ENCODE measurements at regions not wholly inside any gene's neighbourhood (a gene's known extent, or its start where the extent isn't known, plus 50 kb on each side); places are given as distances from the start of the nearest gene placed in this dataset.
"Not testable (repeated sequence)": the region's sequence is repeated elsewhere in the genome, so short reads cannot be mapped to it uniquely, and the experiment has no call there.

DNA sequence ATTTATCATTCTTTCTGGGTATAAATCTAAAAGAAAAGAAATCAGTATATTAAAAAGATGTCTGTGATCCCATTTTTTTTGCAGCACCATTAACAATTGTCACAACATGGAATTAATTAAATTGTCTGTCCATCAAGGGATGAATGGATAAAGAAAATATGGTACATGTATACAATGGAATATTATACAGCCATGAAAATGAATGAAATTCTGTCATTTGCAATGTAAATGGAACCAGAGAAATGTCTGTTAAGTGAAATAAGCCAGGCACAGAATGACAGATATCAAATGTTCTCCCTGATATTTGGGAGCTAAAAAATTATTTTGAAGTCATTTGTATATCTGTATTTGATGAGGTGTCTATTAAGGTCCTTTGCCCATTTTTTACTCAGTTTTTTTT, 77.1 kb upstream of the NDST4 start:
- no peak for DNase-seq

- DNase-seq = no peak
Measured at GRCh38 chr4:115187136-115187535, 73.7 kb upstream of the NDST4 start.

- DNase-seq = not testable (repeated sequence)
Measured at GRCh38 chr4:115179438-115180062, 66.1 kb upstream of the NDST4 start.

DNA sequence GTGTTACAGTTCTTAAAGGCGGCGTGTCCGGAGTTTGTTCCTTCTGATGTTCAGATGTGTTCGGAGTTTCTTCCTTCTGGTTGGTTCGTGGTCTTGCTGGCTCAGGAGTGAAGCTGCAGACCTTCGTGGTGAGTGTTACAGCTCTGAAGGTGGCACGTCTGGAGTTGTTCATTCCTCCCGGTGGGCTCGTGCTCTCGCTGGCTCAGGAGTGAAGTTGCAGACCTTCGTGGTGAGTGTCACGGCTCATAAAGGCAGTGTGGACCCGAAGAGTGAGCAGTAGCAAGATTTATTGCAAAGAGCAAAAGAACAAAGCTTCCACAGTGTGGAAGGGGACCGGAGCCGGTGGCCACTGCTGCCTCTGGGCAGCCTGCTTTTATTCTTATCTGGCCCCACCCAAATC, 65.3 kb upstream of the NDST4 start:
- not testable (repeated sequence) for DNase-seq

DNA sequence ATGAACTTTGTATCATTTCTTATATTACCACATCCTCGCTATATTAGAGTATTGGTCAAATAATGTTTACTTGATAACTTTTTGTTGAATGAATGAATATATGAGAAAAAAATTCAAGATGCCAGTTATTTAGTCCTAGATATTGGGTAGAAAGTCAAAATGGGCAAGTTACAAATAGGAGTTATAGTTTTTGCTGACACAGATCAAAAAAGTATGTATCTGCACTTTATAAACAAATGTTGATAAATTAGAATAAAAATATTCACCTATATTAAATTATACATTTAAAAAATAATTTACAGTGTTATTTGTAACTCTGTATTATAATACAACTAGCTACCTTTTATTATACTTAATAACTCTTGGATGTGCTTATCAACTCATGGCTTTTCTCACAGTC, 57.8 kb upstream of the NDST4 start:
- no peak for DNase-seq

GRCh38 chr4:115165503-115165902, 52.1 kb upstream of the NDST4 start:
- no peak for DNase-seq
